SK-N-SH treated with all-trans-retinoic acid at 6 μM for 48 hours (cell line): ENCODE measurements at regions not wholly inside any gene's neighbourhood (a gene's known extent, or its start where the extent isn't known, plus 50 kb on each side); places are given as distances from the start of the nearest gene placed in this dataset.

Source experiments
- ATAC-seq: fragments of 200-7000 bp; cut with Tn5 transposase; 3 replicates; pipeline ENCODE4 v1.9.1; 2020; ENCODE audit warnings: mild to moderate bottlenecking, moderate library complexity
- ARNTL ChIP-seq: fragments of 450-650 bp; formaldehyde crosslinking; IDR thresholded peaks from 2 replicates; pipeline ENCODE4 v1.5.0; 2020; ENCODE audit warnings: low read depth, mild to moderate bottlenecking, moderate library complexity, borderline replicate concordance
- CSDC2 ChIP-seq: fragments of 250-450 bp; sonication (Bioruptor Pico); IDR thresholded peaks from 2 replicates; pipeline ENCODE4 v1.5.0; 2020; ENCODE audit warnings: mild to moderate bottlenecking, moderate library complexity
- ESRRG ChIP-seq: fragments of 250-450 bp; sonication (Bioruptor Pico); IDR thresholded peaks from 2 replicates; pipeline ENCODE4 v1.6.1; 2021; ENCODE audit warnings: mild to moderate bottlenecking
- GLIS3 ChIP-seq: fragments of 250-450 bp; sonication (Bioruptor Pico); IDR thresholded peaks from 2 replicates; pipeline ENCODE4 v1.5.0; 2020; ENCODE audit warnings: mild to moderate bottlenecking, moderate library complexity
- ISL1 ChIP-seq: fragments of 250-450 bp; sonication (Bioruptor Pico); IDR thresholded peaks from 2 replicates; pipeline ENCODE4 v2.1.2; 2022; ENCODE audit warnings: mild to moderate bottlenecking, moderate library complexity
- RARB ChIP-seq: fragments of 250-450 bp; sonication (Bioruptor Pico); IDR thresholded peaks from 2 replicates; pipeline ENCODE4 v1.8.0; 2021; ENCODE audit warnings: mild to moderate bottlenecking, moderate library complexity
- SNAI2 ChIP-seq: fragments of 250-450 bp; sonication (Bioruptor Pico); IDR thresholded peaks from 2 replicates; pipeline ENCODE4 v1.5.0; 2020; ENCODE audit warnings: mild to moderate bottlenecking, moderate library complexity
- TCF4 ChIP-seq: fragments of 250-450 bp; sonication (Bioruptor Pico); IDR thresholded peaks from 2 replicates; pipeline ENCODE4 v1.8.0; 2021; ENCODE audit warnings: mild to moderate bottlenecking, moderate library complexity, borderline replicate concordance
- TOX ChIP-seq: fragments of 250-450 bp; sonication (Bioruptor Pico); IDR thresholded peaks from 2 replicates; pipeline ENCODE4 v1.8.0; 2021; ENCODE audit warnings: mild to moderate bottlenecking, moderate library complexity, borderline replicate concordance
- ZC3H10 ChIP-seq: fragments of 250-450 bp; sonication (Bioruptor Pico); IDR thresholded peaks from 2 replicates; pipeline ENCODE4 v1.5.1; 2021; ENCODE audit warnings: mild to moderate bottlenecking, moderate library complexity
- ZFP3 ChIP-seq: fragments of 250-450 bp; sonication (Bioruptor Pico); IDR thresholded peaks from 2 replicates; pipeline ENCODE4 v1.5.0; 2020; ENCODE audit warnings: mild to moderate bottlenecking, moderate library complexity
- ZFP30 ChIP-seq: fragments of 450-650 bp; formaldehyde crosslinking; IDR thresholded peaks from 2 replicates; pipeline ENCODE4 v1.5.0; 2022; ENCODE audit warnings: mild to moderate bottlenecking, moderate library complexity
- ZNF70 ChIP-seq: fragments of 450-650 bp; formaldehyde crosslinking; IDR thresholded peaks from 2 replicates; pipeline ENCODE4 v1.5.0; 2020; ENCODE audit warnings: mild to moderate bottlenecking, moderate library complexity
- ZNF8 ChIP-seq: fragments of 450-650 bp; formaldehyde crosslinking; IDR thresholded peaks from 2 replicates; pipeline ENCODE4 v1.5.0; 2020; ENCODE audit warnings: mild to moderate bottlenecking, moderate library complexity
- TF ChIP-seq, protein P1 (sequence below): fragments of 250-450 bp; sonication (Bioruptor Pico); IDR thresholded peaks from 2 replicates; pipeline ENCODE4 v1.5.0; 2020; ENCODE audit warnings: mild to moderate bottlenecking, moderate library complexity
- TF ChIP-seq, protein P2 (sequence below): fragments of 250-450 bp; sonication (Bioruptor Pico); IDR thresholded peaks from 2 replicates; pipeline ENCODE4 v1.8.0; 2020; ENCODE audit warnings: mild to moderate bottlenecking, moderate library complexity, borderline replicate concordance
- TF ChIP-seq, protein P3 (sequence below): fragments of 250-450 bp; sonication (Bioruptor Pico); IDR thresholded peaks from 2 replicates; pipeline ENCODE4 v1.8.0; 2021; ENCODE audit warnings: low read depth, mild to moderate bottlenecking, moderate library complexity, borderline replicate concordance
- TF ChIP-seq, protein P4 (sequence below): fragments of 250-450 bp; sonication (Bioruptor Pico); IDR thresholded peaks from 2 replicates; pipeline ENCODE4 v1.5.1; 2020; ENCODE audit warnings: low read depth, mild to moderate bottlenecking, moderate library complexity
- TF ChIP-seq, protein P5 (sequence below): fragments of 250-450 bp; sonication (Bioruptor Pico); IDR thresholded peaks from 2 replicates; pipeline ENCODE4 v1.5.1; 2021; ENCODE audit warnings: mild to moderate bottlenecking, moderate library complexity

DNA sequence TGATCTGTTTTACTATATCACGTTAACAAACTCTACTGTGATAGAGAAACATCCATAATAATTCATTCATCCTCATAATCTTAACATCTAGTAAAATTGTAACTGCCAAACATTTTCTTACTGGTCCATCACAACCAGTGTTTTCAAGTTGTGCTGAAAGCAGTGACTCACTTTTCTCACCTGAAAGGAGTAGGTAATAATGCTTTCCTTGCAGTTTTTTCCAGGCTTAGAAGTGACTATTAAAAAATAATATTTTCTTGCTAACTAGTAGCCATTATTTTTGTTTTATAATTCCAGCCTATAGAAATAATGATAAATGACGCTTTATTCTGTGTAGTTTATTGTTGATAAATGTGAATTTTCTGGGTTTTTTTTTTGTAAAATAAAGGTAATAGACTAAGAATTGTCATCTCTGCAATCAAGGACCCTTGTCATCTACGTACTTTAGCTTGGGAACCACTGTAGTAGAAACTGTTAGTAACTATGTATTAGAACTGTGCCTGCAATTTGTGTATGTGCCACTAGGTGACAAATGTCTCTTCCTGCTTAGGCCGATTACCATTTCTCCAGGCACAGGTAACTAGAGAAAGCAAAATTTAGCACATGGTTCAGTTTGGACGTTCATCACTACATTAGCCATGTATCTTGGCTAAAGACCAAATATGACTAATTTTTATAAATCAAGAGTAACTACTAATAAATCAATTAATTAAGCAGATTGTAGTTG lies 409.4 kb upstream of the ERCC4 start:
- TF ChIP-seq ZNF70 (CRISPR knock-in tag), result no peak
- no peak for TF ChIP-seq RARB (CRISPR knock-in tag)
- TF ChIP-seq ZNF8 (CRISPR knock-in tag), result no peak
- TF ChIP-seq, protein P1, sequence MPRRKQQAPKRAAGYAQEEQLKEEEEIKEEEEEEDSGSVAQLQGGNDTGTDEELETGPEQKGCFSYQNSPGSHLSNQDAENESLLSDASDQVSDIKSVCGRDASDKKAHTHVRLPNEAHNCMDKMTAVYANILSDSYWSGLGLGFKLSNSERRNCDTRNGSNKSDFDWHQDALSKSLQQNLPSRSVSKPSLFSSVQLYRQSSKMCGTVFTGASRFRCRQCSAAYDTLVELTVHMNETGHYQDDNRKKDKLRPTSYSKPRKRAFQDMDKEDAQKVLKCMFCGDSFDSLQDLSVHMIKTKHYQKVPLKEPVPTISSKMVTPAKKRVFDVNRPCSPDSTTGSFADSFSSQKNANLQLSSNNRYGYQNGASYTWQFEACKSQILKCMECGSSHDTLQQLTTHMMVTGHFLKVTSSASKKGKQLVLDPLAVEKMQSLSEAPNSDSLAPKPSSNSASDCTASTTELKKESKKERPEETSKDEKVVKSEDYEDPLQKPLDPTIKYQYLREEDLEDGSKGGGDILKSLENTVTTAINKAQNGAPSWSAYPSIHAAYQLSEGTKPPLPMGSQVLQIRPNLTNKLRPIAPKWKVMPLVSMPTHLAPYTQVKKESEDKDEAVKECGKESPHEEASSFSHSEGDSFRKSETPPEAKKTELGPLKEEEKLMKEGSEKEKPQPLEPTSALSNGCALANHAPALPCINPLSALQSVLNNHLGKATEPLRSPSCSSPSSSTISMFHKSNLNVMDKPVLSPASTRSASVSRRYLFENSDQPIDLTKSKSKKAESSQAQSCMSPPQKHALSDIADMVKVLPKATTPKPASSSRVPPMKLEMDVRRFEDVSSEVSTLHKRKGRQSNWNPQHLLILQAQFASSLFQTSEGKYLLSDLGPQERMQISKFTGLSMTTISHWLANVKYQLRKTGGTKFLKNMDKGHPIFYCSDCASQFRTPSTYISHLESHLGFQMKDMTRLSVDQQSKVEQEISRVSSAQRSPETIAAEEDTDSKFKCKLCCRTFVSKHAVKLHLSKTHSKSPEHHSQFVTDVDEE (CRISPR knock-in tag), result no peak
- ATAC-seq, result no peak

DNA sequence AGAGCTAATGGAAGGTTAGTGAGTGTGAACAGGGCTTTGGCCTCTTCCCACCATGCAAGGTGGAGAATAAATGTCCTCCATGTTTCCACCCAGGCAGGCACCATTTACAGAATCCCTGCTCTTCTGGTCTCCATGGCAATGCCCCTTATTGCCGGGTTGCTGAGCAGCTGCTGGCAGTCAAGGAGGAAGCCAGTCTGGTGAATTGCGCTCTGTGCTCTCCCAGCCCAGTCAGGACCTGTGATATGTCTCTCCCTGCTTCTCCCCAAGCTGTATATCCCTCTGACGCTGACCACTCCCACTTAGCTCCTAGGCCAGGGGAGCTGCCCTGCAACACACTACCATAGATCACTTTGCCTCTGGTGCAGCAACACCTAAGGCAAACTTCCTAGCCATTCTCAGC lies 402.1 kb upstream of the ERCC4 start:
- no peak for ATAC-seq
- TF ChIP-seq CSDC2 (CRISPR knock-in tag) (no peak), TCF4 (CRISPR knock-in tag) (no peak), GLIS3 (no peak), SNAI2 (CRISPR knock-in tag) (no peak), ZNF70 (CRISPR knock-in tag) (no peak), ESRRG (no peak), ISL1 (CRISPR knock-in tag) (no peak), RARB (CRISPR knock-in tag) (no peak), ARNTL (CRISPR knock-in tag) (no peak), ZC3H10 (no peak), TOX (no peak), ZFP30 (CRISPR knock-in tag) (no peak)
- TF ChIP-seq, protein P2, sequence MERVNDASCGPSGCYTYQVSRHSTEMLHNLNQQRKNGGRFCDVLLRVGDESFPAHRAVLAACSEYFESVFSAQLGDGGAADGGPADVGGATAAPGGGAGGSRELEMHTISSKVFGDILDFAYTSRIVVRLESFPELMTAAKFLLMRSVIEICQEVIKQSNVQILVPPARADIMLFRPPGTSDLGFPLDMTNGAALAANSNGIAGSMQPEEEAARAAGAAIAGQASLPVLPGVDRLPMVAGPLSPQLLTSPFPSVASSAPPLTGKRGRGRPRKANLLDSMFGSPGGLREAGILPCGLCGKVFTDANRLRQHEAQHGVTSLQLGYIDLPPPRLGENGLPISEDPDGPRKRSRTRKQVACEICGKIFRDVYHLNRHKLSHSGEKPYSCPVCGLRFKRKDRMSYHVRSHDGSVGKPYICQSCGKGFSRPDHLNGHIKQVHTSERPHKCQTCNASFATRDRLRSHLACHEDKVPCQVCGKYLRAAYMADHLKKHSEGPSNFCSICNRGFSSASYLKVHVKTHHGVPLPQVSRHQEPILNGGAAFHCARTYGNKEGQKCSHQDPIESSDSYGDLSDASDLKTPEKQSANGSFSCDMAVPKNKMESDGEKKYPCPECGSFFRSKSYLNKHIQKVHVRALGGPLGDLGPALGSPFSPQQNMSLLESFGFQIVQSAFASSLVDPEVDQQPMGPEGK (CRISPR knock-in tag), result no peak
- TF ChIP-seq, protein P3, sequence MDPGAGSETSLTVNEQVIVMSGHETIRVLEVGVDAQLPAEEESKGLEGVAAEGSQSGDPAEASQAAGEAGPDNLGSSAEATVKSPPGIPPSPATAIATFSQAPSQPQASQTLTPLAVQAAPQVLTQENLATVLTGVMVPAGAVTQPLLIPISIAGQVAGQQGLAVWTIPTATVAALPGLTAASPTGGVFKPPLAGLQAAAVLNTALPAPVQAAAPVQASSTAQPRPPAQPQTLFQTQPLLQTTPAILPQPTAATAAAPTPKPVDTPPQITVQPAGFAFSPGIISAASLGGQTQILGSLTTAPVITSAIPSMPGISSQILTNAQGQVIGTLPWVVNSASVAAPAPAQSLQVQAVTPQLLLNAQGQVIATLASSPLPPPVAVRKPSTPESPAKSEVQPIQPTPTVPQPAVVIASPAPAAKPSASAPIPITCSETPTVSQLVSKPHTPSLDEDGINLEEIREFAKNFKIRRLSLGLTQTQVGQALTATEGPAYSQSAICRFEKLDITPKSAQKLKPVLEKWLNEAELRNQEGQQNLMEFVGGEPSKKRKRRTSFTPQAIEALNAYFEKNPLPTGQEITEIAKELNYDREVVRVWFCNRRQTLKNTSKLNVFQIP (CRISPR knock-in tag), result no peak
- TF ChIP-seq, protein P4, sequence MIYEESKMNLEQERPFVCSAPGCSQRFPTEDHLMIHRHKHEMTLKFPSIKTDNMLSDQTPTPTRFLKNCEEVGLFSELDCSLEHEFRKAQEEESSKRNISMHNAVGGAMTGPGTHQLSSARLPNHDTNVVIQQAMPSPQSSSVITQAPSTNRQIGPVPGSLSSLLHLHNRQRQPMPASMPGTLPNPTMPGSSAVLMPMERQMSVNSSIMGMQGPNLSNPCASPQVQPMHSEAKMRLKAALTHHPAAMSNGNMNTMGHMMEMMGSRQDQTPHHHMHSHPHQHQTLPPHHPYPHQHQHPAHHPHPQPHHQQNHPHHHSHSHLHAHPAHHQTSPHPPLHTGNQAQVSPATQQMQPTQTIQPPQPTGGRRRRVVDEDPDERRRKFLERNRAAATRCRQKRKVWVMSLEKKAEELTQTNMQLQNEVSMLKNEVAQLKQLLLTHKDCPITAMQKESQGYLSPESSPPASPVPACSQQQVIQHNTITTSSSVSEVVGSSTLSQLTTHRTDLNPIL, result no peak
- TF ChIP-seq, protein P5, sequence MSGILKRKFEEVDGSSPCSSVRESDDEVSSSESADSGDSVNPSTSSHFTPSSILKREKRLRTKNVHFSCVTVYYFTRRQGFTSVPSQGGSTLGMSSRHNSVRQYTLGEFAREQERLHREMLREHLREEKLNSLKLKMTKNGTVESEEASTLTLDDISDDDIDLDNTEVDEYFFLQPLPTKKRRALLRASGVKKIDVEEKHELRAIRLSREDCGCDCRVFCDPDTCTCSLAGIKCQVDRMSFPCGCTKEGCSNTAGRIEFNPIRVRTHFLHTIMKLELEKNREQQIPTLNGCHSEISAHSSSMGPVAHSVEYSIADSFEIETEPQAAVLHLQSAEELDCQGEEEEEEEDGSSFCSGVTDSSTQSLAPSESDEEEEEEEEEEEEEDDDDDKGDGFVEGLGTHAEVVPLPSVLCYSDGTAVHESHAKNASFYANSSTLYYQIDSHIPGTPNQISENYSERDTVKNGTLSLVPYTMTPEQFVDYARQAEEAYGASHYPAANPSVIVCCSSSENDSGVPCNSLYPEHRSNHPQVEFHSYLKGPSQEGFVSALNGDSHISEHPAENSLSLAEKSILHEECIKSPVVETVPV (CRISPR knock-in tag), result no peak

DNA sequence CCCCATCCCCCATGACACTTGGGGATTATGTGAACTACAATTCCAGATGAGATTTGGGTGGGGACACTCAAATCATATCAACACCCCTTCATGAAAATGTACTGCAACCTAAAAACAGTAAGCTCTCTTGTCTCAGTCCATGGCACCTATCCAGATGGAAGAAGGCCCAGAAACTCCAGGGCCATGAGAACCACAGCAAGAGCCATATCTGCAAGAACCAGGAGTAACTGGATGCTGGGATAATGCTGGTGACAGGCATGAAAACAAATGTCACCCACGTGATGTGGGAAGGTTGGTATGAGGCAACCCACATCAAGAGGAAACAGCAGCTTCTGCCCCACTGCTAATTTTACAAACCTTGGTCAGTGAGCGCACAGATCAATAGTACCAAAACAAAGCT lies 400.1 kb upstream of the ERCC4 start:
- no peak for ATAC-seq
- TF ChIP-seq CSDC2 (CRISPR knock-in tag) (no peak), GLIS3 (no peak), ZFP3 (CRISPR knock-in tag) (no peak), ZC3H10 (no peak), ZNF8 (CRISPR knock-in tag) (no peak)
- TF ChIP-seq, protein P1 (CRISPR knock-in tag), result no peak
- TF ChIP-seq, protein P2 (CRISPR knock-in tag), result no peak
